Hepatocyte (in vitro differentiated cells): ENCODE measurements at regions not wholly inside any gene's neighbourhood (a gene's known extent, or its start where the extent isn't known, plus 50 kb on each side); places are given as distances from the start of the nearest gene placed in this dataset.

Source experiments
- CTCF ChIP-seq: fragments of 200-600 bp; sonication (generic); IDR thresholded peaks from 2 replicates; pipeline ENCODE4 v1.5.1; 2016; ENCODE audit warnings: antibody characterized with exemption, mild to moderate bottlenecking; ENCODE audit not compliant: poor library complexity
- EZH2 ChIP-seq: fragments of 200-600 bp; sonication (generic); IDR thresholded peaks from 2 replicates; pipeline ENCODE4 v1.6.1; 2016; ENCODE audit warnings: antibody characterized with exemption, mild to moderate bottlenecking, borderline replicate concordance

DNA sequence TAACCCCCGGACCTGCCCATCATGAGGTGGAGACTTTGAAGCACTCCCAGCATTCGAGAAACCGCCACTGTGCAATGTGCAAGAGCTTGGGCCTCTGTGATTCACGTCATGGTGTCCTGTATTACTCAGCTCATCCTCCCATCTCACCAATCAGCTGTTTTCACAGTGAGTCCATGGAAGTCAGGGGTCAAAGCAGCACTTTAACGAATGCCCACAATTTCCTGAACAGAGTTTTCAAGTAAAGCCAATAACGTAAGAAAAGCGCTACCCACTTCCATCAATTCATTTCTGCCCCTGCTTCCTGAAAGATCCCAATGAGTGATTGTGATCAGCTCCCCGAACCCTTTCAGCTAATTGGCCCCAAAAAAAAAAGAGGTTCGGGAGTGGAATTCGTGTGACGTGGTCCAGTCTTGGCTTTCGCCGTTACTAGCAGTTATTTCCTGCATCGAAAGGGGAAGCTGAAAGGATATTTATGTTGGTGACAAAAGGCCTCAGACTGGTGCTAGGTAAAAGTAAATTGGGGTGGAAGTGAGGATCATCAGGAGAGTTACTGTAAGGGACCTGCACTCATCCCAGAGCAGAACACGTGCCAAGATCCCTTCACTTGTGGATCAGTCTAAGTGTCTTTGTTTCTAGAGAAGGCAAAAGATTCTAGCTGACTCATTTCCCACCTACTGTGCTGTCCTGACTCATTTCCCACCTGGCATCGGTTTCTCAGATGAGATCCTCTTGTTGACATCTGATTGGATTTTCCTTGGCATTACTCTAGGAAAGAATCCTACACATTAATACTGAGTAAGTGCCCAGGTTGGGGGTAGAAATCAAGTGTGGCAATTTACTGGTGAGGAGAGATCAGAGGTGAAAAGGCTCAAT, 136.7 kb upstream of the NUDT7 start:
- TF ChIP-seq CTCF, result no peak
- TF ChIP-seq EZH2, result no peak
